Testis (tissue), 2 donors: ENCODE measurements at regions not wholly inside any gene's neighbourhood (a gene's known extent, or its start where the extent isn't known, plus 50 kb on each side); places are given as distances from the start of the nearest gene placed in this dataset.

ENCODE experiments used
- POLR2A ChIP-seq: fragments of 450-650 bp; IDR thresholded peaks from one replicate; pipeline ENCODE4 v1.6.1; 2017; ENCODE audit warnings: antibody characterized with exemption, mild to moderate bottlenecking, moderate library complexity
- TF ChIP-seq, protein P1 (sequence below), 3 experiments: fragments of 450-650 bp in 2 of 3; fragments of 200-600 bp in 1 of 3; sonication (generic) in 1 of 3; IDR thresholded peaks; one replicate each; pipeline ENCODE4 v1.5.1; 2016 to 2019; ENCODE audit warnings: antibody characterized with exemption in 3 of 3, mild to moderate bottlenecking in 2 of 3, moderate library complexity in 1 of 3

DNA sequence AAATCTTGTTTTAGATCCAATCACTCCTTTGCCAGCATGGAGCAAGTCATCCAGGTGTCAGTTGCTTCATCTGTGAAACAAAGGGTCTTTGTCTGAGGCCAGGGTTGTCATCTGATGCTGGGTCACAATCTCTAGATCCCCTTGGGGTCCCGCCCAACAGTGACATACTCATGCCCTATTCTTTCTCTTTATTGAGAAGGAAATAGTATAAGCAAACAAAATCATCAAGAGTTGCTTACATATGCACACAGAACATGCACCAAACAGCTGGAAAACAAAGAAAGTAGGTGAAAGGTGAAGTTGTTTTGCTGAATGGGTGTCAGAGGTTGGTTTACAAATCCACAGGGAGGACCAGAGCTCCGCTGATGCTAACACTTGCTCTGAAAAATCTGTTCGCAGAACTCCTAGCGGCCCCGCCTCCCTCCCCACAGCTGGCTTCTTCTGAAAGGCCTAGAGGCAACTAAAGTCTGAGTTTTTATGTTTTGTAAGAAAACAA is 106.1 kb upstream of the SLC44A1 start:
- no peak for TF ChIP-seq POLR2A
- TF ChIP-seq, protein P1, sequence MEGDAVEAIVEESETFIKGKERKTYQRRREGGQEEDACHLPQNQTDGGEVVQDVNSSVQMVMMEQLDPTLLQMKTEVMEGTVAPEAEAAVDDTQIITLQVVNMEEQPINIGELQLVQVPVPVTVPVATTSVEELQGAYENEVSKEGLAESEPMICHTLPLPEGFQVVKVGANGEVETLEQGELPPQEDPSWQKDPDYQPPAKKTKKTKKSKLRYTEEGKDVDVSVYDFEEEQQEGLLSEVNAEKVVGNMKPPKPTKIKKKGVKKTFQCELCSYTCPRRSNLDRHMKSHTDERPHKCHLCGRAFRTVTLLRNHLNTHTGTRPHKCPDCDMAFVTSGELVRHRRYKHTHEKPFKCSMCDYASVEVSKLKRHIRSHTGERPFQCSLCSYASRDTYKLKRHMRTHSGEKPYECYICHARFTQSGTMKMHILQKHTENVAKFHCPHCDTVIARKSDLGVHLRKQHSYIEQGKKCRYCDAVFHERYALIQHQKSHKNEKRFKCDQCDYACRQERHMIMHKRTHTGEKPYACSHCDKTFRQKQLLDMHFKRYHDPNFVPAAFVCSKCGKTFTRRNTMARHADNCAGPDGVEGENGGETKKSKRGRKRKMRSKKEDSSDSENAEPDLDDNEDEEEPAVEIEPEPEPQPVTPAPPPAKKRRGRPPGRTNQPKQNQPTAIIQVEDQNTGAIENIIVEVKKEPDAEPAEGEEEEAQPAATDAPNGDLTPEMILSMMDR (IDR thresholded peaks at IDR 0.05): no peak
